HG03432 (cell line): ENCODE measurements at regions not wholly inside any gene's neighbourhood (a gene's known extent, or its start where the extent isn't known, plus 50 kb on each side); places are given as distances from the start of the nearest gene placed in this dataset.

Experiments used
- ATAC-seq: cut with Tn5 transposase; IDR thresholded peaks from one replicate; pipeline ENCODE4 v1.9.1; 2021; ENCODE audit warnings: mild to moderate bottlenecking, moderate library complexity; ENCODE audit not compliant: unreplicated experiment

DNA sequence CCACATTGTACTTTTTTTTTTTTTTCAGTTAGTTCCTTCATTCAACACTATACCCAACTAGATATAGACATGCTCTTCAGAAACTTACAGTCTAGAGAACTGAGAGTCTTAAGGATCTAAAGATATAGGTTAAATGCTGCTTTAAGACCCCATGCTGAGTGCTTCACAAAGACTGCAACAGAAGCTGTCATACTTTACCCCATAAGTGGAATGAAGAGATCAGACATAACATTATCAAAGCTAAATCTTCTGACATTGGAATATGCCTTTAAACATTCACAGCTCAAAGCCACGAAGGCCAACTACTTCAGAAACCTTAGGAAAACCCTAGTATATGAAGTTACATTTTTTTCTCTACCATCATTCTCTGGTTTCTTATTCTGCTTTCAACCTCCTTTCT is 666.4 kb downstream of the KCNT2 start:
- ATAC-seq: no peak

DNA sequence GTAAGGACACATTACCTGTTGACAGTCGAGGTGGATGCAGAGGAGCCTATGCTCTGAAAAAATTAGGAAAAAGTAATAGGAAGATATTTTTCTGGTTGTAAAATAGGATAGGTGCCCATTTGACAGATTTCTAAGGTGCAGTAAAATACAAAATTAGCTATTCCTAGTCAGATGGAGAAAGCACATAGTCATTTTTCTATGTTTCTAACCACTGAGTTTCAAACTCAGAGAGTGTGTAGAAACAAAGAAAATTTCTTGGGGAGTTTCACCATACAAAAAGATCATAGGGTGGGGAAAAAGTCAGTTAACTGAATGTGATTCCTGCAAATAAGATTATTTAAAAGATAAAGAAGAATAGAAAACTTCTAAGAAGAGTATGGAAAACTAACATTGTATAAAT is 666.9 kb downstream of the KCNT2 start:
- no peak for ATAC-seq

- no peak for ATAC-seq
Observed at GRCh38 chr1:195939844-195940243, 668.4 kb downstream of the KCNT2 start.

DNA sequence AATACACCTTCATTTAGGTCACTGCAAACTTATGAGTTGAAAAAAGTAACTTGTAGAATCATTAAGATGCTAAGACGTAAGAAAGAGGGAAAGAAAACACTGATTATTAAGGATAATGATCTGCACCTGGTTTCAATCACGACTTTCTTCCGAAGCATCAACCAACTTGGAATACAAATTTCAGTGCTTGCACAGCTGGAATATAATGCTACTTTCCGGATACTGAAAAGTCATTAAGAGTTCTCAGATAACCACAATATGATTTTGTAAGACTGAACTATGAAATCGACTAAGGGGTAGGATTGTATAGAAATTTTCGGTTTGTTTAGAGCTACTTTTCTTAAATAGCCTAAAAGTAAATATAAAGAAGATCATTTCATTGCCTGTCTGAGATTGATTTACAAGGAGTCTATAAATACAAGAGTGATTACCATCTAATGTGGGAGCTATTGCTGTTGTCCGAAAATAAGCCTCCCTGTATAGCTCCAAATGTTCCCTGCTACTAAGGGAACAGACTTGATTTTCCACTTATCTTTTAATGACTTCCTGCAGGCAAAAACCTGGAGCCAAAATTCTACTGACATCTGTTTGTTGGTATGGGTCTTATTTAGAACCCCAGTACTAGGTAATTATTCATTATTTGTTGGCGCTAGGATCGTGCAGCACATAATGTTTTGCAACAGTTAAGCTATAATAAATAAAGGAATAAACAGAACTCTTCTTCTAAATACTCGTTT is 673.3 kb downstream of the KCNT2 start:
- ATAC-seq: no peak

GRCh38 chr1:195933835-195934234 is 674.4 kb downstream of the KCNT2 start:
- ATAC-seq: no peak

- ATAC-seq: no peak
Observed at GRCh38 chr1:195915826-195916225, 692.4 kb downstream of the KCNT2 start.

- ATAC-seq: no peak
Observed at GRCh38 chr1:195909061-195909460, 699.2 kb downstream of the KCNT2 start.

DNA sequence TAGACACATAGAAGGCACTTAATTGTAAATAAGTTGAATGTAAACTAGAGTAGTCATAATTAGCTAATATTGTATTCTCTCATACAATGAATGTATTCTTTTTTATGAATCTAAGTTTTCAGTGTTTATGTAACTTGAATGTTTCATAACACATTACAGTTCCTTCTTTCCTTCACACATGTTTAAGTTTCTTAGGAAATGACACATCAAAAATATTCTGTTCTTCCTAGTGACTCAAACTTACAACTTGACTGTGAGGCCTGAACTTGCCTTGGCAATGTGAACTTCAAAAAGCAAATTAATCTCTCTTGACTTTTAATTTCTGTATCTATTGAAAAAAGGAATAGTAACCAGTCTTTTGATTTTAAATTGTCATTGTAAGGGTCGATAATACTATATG is 700.1 kb downstream of the KCNT2 start:
- no peak for ATAC-seq

GRCh38 chr1:195903203-195903602 is 705.0 kb downstream of the KCNT2 start:
- ATAC-seq: no peak

GRCh38 chr1:195902779-195903178 is 705.5 kb downstream of the KCNT2 start:
- ATAC-seq: no peak

GRCh38 chr1:195899762-195900352 is 708.4 kb downstream of the KCNT2 start:
- ATAC-seq: no peak

GRCh38 chr1:195898924-195899323 is 709.3 kb downstream of the KCNT2 start:
- no peak for ATAC-seq

DNA sequence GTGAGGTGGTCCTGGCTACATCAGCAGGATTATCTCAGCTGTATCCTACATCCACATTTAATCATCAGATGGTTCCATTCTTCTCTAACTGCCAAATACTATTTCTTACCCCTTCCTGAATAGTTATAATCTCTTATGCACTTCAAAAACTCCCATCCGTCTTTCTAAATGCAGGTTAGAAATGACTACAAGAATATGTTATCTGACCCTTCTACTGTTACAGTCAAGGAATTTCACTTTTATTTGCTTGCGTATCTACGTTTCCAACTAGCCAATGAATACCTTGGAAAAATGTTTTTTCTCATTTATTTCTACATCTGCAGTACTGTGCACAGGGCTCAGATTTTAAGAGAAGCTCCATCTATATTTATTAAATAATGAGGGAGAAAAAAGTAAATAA is 709.9 kb downstream of the KCNT2 start:
- ATAC-seq: no peak

- ATAC-seq: no peak
Observed at GRCh38 chr1:195897076-195897475, 711.2 kb downstream of the KCNT2 start.

GRCh38 chr1:195894411-195894810 is 713.8 kb downstream of the KCNT2 start:
- no peak for ATAC-seq

GRCh38 chr1:195886000-195886399 is 722.2 kb downstream of the KCNT2 start:
- no peak for ATAC-seq

- no peak for ATAC-seq
Observed at GRCh38 chr1:195878478-195878877, 729.8 kb downstream of the KCNT2 start.

DNA sequence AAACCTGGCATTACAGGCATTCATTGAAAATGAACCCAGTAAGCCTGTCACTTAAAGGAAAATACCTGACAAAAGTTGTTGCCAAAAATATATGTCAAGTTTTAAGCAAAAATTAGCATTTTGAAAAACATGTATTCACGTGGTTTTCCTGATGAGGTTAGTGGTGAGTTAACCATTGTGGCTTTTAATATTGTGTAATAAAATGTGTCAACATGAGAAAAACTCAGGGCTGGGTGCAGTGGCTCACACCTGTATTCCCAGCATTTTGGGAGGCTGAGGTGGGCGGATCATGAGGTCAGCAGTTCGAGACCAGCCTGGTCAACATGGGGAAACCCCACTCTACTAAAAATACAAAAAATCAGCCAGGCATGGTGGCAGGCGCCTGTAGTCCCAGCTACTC is 731.4 kb downstream of the KCNT2 start:
- ATAC-seq: no peak

DNA sequence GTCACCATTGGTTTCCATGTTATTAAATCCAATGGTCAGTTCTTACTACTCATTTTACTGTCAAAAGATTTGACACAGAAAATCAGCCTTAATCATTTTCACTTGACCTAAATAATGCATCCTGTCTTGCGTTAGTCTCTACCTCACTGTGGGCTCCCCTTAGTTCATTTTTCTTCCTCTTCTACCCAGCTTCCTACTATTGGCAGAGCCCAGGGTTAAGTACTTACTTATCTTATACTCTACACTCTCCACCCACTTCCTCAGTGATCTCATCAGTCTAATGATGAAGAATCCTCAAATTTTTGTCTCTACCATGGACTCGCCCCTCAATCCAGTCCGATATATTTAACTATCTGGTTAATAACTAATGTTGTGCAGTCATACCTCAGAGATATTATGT is 735.9 kb downstream of the KCNT2 start:
- no peak for ATAC-seq

DNA sequence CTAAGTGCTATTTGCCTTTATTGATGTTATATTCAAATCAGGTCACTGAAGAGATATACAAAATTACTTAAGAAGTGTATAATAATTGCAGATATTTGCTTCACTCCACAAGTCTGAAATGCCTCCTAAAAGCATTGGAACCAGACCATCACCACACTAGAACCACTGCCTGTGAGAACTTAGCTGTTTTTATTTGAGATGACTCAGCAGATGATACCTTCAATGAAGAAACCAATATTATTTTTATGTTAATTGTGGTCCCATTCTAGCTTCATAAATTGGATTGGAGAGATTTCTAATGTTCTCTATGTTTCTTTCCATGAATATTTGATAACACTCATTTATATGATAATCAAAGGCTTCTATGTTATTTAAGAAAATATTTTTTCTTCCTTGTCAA is 740.6 kb downstream of the KCNT2 start:
- no peak for ATAC-seq

- no peak for ATAC-seq
Observed at GRCh38 chr1:195866781-195867222, 741.4 kb downstream of the KCNT2 start.

DNA sequence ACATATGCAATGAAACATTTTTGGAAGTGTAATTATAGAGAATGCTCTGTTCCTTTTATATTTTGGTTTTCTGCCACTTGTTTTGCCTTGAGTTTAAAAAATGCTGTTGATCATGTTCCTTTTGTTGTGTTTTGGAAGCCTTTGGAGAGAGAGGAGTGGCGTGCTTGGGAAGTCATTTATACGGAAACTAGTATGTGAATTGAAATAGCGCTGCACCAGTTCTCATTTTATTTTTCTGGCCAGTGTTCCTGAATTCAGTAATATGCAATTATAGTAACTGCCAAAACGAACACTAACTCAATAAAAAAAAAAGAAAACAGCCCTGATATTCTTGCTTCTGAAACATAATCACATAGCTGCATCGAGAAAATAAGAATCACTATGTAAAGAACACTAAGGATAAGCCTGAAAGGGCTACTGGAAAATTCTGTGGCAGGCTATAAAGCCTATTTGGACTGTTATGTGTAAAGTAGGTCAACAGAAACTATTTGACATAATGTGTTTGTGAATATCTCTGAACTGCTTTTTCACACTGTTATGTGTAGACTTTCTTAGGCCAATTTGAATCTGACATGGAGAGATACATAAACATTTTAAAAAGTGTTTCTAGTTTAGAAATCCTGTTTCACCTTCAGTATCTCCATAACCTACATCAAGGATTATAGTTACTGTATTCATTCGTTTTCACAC is 742.0 kb downstream of the KCNT2 start:
- ATAC-seq: no peak
